Stimulated activated naive CD8-positive, alpha-beta T cell treated with anti-CD3 and anti-CD28 coated beads, Interleukin-15, Interleukin-2, amounts not matched to agents 100 ng/mL and 50 ng/mL, for 24 hours (primary cell): ENCODE measurements at regions not wholly inside any gene's neighbourhood (a gene's known extent, or its start where the extent isn't known, plus 50 kb on each side); places are given as distances from the start of the nearest gene placed in this dataset.

Experiments
- H3K27ac Mint-ChIP-seq: one replicate; pipeline ENCODE4 v1.8.0; 2021; ENCODE audit warnings: mild to moderate bottlenecking, mixed read lengths
- H3K27me3 Mint-ChIP-seq: one replicate; pipeline ENCODE4 v1.8.0; 2021; ENCODE audit warnings: mixed read lengths
- H3K36me3 Mint-ChIP-seq: one replicate; pipeline ENCODE4 v1.8.0; 2021; ENCODE audit warnings: low read depth, mixed read lengths
- H3K4me1 Mint-ChIP-seq: one replicate; pipeline ENCODE4 v1.8.0; 2021; ENCODE audit warnings: low read depth, mixed read lengths
- H3K4me3 Mint-ChIP-seq: one replicate; pipeline ENCODE4 v1.8.0; 2021; ENCODE audit warnings: mild to moderate bottlenecking, mixed read lengths
- H3K9me3 Mint-ChIP-seq: one replicate; pipeline ENCODE4 v1.8.0; 2021; ENCODE audit warnings: mixed read lengths

- Mint-ChIP-seq H3K36me3 (peaks cover 40% of the 10 kb centered on the region), H3K4me1 (peaks cover 55% of the 10 kb centered on the region), H3K9me3 (no peaks in the 10 kb centered on the region), H3K27me3 (no peaks in the 10 kb centered on the region), H3K4me3 (peak overlapping the region; percentile 92), H3K27ac (no peak overlapping the region)
Measured at GRCh38 chr14:65339866-65340265, 72.7 kb upstream of the FUT8 start.

GRCh38 chr14:65344011-65344410 is 68.5 kb upstream of the FUT8 start:
- Mint-ChIP-seq H3K4me3 (no peak overlapping the region), H3K4me1 (peaks cover 54% of the 10 kb centered on the region), H3K36me3 (peaks cover 45% of the 10 kb centered on the region), H3K27me3 (no peaks in the 10 kb centered on the region), H3K9me3 (no peaks in the 10 kb centered on the region), H3K27ac (no peak overlapping the region)

- Mint-ChIP-seq H3K27me3 (no peaks in the 10 kb centered on the region), H3K4me1 (peaks cover 47% of the 10 kb centered on the region), H3K4me3 (no peak overlapping the region), H3K36me3 (peaks cover 51% of the 10 kb centered on the region), H3K27ac (no peak overlapping the region), H3K9me3 (no peaks in the 10 kb centered on the region)
Measured at GRCh38 chr14:65345266-65345665, 67.3 kb upstream of the FUT8 start.

DNA sequence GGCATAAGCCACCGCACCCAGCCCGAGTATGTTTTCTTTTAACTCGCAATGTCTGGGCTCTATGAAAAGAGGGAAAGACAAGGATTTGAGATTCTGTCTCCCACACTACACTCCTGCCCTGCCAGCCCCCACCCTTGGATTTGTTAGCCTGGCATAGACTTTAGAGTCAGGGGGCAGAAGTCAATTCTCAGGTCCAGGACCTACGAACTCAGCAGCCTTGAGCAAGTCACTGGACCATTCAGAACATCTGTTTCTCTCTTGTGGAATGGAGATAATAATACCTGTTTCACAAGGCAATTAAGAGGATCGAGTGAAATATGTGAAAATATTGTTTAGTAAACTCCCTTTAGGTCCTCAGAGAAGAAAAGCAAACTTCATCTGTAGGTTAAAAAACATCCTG is 66.1 kb upstream of the FUT8 start:
- H3K4me3 Mint-ChIP-seq, result no peak overlapping the region
- H3K36me3 Mint-ChIP-seq, result peaks cover 51% of the 10 kb centered on the region
- peaks cover 41% of the 10 kb centered on the region for H3K4me1 Mint-ChIP-seq
- no peaks in the 10 kb centered on the region for H3K9me3 Mint-ChIP-seq
- H3K27ac Mint-ChIP-seq, result no peak overlapping the region
- no peaks in the 10 kb centered on the region for H3K27me3 Mint-ChIP-seq

GRCh38 chr14:65346895-65347294 is 65.6 kb upstream of the FUT8 start:
- Mint-ChIP-seq H3K4me1 (peaks cover 44% of the 10 kb centered on the region), H3K4me3 (no peak overlapping the region), H3K27me3 (no peaks in the 10 kb centered on the region), H3K9me3 (no peaks in the 10 kb centered on the region), H3K27ac (no peak overlapping the region), H3K36me3 (peaks cover 54% of the 10 kb centered on the region)

GRCh38 chr14:65348137-65348536 is 64.4 kb upstream of the FUT8 start:
- Mint-ChIP-seq H3K4me1 (peaks cover 44% of the 10 kb centered on the region), H3K27me3 (no peaks in the 10 kb centered on the region), H3K4me3 (no peak overlapping the region), H3K27ac (peak overlapping the region; percentile 27), H3K9me3 (no peaks in the 10 kb centered on the region), H3K36me3 (peaks cover 47% of the 10 kb centered on the region)

- H3K36me3 Mint-ChIP-seq, result peaks cover 42% of the 10 kb centered on the region
- no peak overlapping the region for H3K27ac Mint-ChIP-seq
- H3K9me3 Mint-ChIP-seq, result no peaks in the 10 kb centered on the region
- no peak overlapping the region for H3K4me3 Mint-ChIP-seq
- H3K4me1 Mint-ChIP-seq, result peaks cover 49% of the 10 kb centered on the region
- no peaks in the 10 kb centered on the region for H3K27me3 Mint-ChIP-seq
Measured at GRCh38 chr14:65349100-65349499, 63.4 kb upstream of the FUT8 start.

DNA sequence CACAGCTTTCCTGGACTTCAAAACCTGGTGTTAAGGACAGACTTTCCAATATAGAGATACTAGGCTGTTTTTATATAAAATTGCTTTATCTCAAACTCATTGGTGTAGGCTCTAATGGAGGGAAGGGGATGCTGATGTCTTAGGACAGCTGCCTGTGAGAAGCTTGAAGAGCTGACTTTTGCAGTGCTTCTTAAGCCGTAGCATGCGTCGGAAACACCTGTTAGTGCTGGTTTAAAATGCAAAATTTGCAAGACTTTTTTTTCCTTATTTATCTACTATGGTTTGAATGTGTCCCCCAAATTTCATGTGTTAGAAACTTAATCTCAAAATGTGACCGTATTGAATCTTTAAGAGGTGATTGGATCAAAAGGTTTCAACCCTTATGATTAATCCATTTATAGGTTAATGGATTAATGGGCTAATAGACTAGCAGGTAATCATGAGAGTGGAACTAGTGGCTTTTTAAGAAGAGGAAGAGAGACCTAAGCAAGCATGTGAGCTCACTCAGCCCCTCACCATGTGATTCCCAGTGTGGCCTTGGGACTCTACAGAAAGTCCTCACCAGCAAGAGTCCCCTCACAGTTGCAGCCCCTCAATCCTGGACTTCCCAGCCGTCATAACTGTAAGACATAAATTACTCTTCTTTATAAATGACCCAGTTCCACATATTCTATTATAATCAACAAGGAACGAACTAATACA is 60.9 kb upstream of the FUT8 start:
- Mint-ChIP-seq H3K9me3 (no peaks in the 10 kb centered on the region), H3K27me3 (no peaks in the 10 kb centered on the region), H3K27ac (no peak overlapping the region), H3K4me1 (peaks cover 54% of the 10 kb centered on the region), H3K4me3 (no peak overlapping the region), H3K36me3 (peaks cover 42% of the 10 kb centered on the region)

DNA sequence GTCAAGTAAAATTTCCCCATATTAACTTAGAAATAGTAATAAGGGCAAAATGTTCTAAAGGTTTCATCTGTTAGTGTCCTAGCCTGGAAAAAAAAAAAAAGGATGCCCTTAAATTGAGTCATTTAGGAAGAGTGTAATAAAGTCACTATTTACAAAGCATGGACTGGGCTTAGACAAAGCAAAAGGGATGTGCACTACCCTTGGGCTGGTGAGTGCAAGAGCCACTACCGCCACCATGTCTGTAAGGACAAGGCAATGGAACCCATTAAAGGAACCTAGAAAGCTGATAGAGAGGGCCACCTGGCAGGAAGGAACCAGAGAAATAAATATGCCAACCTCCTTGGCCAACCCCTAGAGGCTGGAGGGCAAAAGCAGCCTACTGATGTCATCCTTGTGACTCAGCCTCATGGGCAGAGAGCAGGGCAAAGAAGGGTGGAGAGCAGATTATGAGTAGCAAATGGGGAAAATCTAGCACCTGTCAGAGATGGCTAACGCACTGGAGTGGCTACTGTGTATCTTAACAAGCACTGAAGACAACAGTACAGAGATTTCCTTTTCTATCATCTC is 59.5 kb upstream of the FUT8 start:
- H3K4me3 Mint-ChIP-seq, result no peak overlapping the region
- peaks cover 57% of the 10 kb centered on the region for H3K4me1 Mint-ChIP-seq
- H3K36me3 Mint-ChIP-seq, result peaks cover 38% of the 10 kb centered on the region
- no peaks in the 10 kb centered on the region for H3K27me3 Mint-ChIP-seq
- H3K27ac Mint-ChIP-seq, result peak overlapping the region; percentile 46
- H3K9me3 Mint-ChIP-seq, result no peaks in the 10 kb centered on the region

GRCh38 chr14:65354131-65354530 is 58.4 kb upstream of the FUT8 start:
- peaks cover 34% of the 10 kb centered on the region for H3K36me3 Mint-ChIP-seq
- no peaks in the 10 kb centered on the region for H3K9me3 Mint-ChIP-seq
- peaks cover 54% of the 10 kb centered on the region for H3K4me1 Mint-ChIP-seq
- no peak overlapping the region for H3K4me3 Mint-ChIP-seq
- H3K27me3 Mint-ChIP-seq, result no peaks in the 10 kb centered on the region
- H3K27ac Mint-ChIP-seq, result no peak overlapping the region

DNA sequence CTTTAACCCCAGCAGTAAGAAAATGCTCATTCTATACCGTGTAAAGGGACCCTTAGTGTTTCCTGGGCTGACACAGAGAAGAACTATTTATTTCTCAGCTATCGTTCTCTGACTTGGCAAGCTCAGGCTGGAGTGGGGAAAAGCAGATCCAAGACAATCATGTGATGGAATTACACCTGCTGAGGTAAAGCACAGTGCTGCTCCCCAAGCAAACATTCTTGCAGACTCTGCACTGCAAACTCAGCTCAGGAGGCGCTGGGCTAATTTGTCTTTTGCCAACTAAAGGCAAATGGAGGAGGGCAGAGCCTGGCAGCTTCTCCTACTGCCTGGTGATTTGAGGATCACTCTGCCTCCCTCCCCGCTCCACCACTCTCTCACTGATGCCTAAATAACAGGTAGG is 57.8 kb upstream of the FUT8 start:
- Mint-ChIP-seq H3K36me3 (peaks cover 35% of the 10 kb centered on the region), H3K4me3 (no peak overlapping the region), H3K27me3 (no peaks in the 10 kb centered on the region), H3K27ac (no peak overlapping the region), H3K9me3 (no peaks in the 10 kb centered on the region), H3K4me1 (peaks cover 59% of the 10 kb centered on the region)

DNA sequence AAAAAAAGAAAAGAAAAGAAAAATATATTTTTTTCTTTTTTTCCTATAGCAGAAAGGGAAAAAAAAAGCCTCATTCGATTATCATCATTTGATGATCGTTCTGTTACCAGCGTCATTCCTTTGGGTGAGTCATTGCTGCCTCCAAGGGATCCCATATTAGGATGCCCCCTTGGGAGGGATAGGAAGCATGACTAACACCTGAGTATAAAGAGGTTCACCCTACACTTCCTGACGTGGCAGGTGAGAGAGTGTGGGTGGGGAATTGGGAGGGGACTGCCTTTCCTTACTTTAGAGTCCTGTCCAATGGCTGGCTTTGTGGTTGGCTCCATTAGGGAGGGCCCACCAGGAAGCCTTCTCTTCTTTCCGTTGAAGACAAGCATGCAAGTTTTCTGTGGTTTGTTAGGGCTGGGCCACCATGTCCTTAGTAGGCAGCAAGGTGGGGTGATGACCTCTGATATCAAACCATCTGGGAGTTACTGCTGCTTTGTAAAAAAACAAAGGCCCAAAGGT is 56.1 kb upstream of the FUT8 start:
- peaks cover 33% of the 10 kb centered on the region for H3K36me3 Mint-ChIP-seq
- peak overlapping the region; percentile 37 for H3K4me3 Mint-ChIP-seq
- H3K9me3 Mint-ChIP-seq, result no peaks in the 10 kb centered on the region
- no peaks in the 10 kb centered on the region for H3K27me3 Mint-ChIP-seq
- peak overlapping the region; percentile 75 for H3K27ac Mint-ChIP-seq
- peaks cover 72% of the 10 kb centered on the region for H3K4me1 Mint-ChIP-seq

GRCh38 chr14:65357113-65357512 is 55.4 kb upstream of the FUT8 start:
- peaks cover 67% of the 10 kb centered on the region for H3K4me1 Mint-ChIP-seq

DNA sequence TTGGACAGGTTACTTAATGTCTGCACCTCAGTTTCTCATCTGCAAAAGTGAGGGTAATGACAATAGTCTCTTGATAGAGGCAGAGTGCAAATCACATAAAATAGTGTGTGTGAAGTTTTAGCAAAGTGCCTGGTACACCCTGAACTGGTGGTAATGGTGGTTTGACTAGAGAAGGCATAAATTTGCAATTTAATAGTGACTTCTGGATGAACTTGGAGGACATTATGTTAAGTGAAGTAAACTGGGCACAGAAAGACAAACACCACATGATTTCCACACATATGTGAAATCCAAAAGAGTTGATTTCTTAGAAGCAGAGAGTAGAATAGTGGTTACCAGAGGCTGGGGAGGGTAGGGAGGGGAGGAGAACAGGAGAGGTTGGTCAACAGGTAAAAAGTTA is 54.8 kb upstream of the FUT8 start:
- no peak overlapping the region for H3K27ac Mint-ChIP-seq
- peaks cover 32% of the 10 kb centered on the region for H3K36me3 Mint-ChIP-seq
- no peak overlapping the region for H3K4me3 Mint-ChIP-seq
- peaks cover 66% of the 10 kb centered on the region for H3K4me1 Mint-ChIP-seq
- no peaks in the 10 kb centered on the region for H3K27me3 Mint-ChIP-seq
- H3K9me3 Mint-ChIP-seq, result no peaks in the 10 kb centered on the region

More at GRCh38 chr14:65357113-65357512, 55.4 kb upstream of the FUT8 start:
- no peaks in the 10 kb centered on the region for H3K27me3 Mint-ChIP-seq
- peaks cover 32% of the 10 kb centered on the region for H3K36me3 Mint-ChIP-seq
- peak overlapping the region; percentile 75 for H3K27ac Mint-ChIP-seq
- no peak overlapping the region for H3K4me3 Mint-ChIP-seq
- H3K9me3 Mint-ChIP-seq, result no peaks in the 10 kb centered on the region

- Mint-ChIP-seq H3K27ac (peak overlapping the region; percentile 75), H3K4me1 (peaks cover 56% of the 10 kb centered on the region)
Measured at GRCh38 chr14:65359503-65359902, 53.0 kb upstream of the FUT8 start.

More at GRCh38 chr14:65359503-65359902, 53.0 kb upstream of the FUT8 start:
- Mint-ChIP-seq H3K9me3 (no peaks in the 10 kb centered on the region), H3K36me3 (peaks cover 38% of the 10 kb centered on the region), H3K27me3 (no peaks in the 10 kb centered on the region), H3K4me3 (peak overlapping the region; percentile 23)
